WTC11 (cell line): ENCODE measurements at regions not wholly inside any gene's neighbourhood (a gene's known extent, or its start where the extent isn't known, plus 50 kb on each side); places are given as distances from the start of the nearest gene placed in this dataset.

Source experiments
- ATAC-seq: fragments of 200-7000 bp; cut with Tn5 transposase; 2 replicates; pipeline ENCODE4 v1.10.0; 2021; ENCODE audit warnings: mild to moderate bottlenecking, moderate library complexity
- CTCF ChIA-PET: fragments of 300-600 bp; sonication (Branson Sonifier 250); formaldehyde crosslinking; loops from one replicate; lab custom pipeline; 2021; ENCODE audit warnings: antibody characterized with exemption; lab: Charles Lee
- POLR2A ChIA-PET: fragments of 350-600 bp; sonication (Branson Sonifier 250); formaldehyde crosslinking; loops from one replicate; lab custom pipeline; 2021; ENCODE audit warnings: antibody characterized with exemption; lab: Charles Lee
- DNase-seq: peaks from one replicate; pipeline ENCODE4 v3.0.0; 2021; ENCODE audit warnings: low spot score
- H3K27ac Mint-ChIP-seq: 2 replicates; pipeline ENCODE4 v1.8.0; 2021; ENCODE audit warnings: mixed read lengths
- H3K27me3 Mint-ChIP-seq: 2 replicates; pipeline ENCODE4 v1.8.0; 2021; ENCODE audit warnings: low read depth, mild to moderate bottlenecking, moderate library complexity, mixed read lengths
- H3K36me3 Mint-ChIP-seq: 2 replicates; pipeline ENCODE4 v1.8.0; 2021; ENCODE audit warnings: mixed read lengths
- H3K4me1 Mint-ChIP-seq: 2 replicates; pipeline ENCODE4 v1.8.0; 2022; ENCODE audit warnings: mixed read lengths
- H3K4me3 Mint-ChIP-seq: 2 replicates; pipeline ENCODE4 v1.8.0; 2021; ENCODE audit warnings: mild to moderate bottlenecking, moderate library complexity, mixed read lengths
- H3K9me3 Mint-ChIP-seq: 2 replicates; pipeline ENCODE4 v1.8.0; 2021; ENCODE audit warnings: mixed read lengths
- ATF3 ChIP-seq: sonication (generic); formaldehyde crosslinking; conservative IDR thresholded peaks from 2 replicates; pipeline ENCODE4 v1.8.1; 2022; ENCODE audit warnings: mild to moderate bottlenecking, missing genetic modification reagents
- CBFB ChIP-seq: sonication (generic); formaldehyde crosslinking; IDR thresholded peaks from 2 replicates; pipeline ENCODE4 v1.8.1; 2022; ENCODE audit warnings: mild to moderate bottlenecking, low read depth, missing genetic modification reagents
- ELF4 ChIP-seq: sonication (generic); formaldehyde crosslinking; IDR thresholded peaks from 2 replicates; pipeline ENCODE4 v1.8.1; 2022; ENCODE audit warnings: low read depth, mild to moderate bottlenecking, moderate library complexity, missing genetic modification reagents
- EMX1 ChIP-seq: fragments of 250-450 bp; sonication (Bioruptor Pico); IDR thresholded peaks from 2 replicates; pipeline ENCODE4 v1.8.0; 2021; ENCODE audit warnings: mild to moderate bottlenecking
- FOXJ3 ChIP-seq: sonication (generic); formaldehyde crosslinking; IDR thresholded peaks from 2 replicates; pipeline ENCODE4 v1.9.0; 2021; ENCODE audit warnings: missing genetic modification reagents, mild to moderate bottlenecking, borderline replicate concordance
- FOXK1 ChIP-seq: sonication (generic); formaldehyde crosslinking; IDR thresholded peaks from 2 replicates; pipeline ENCODE4 v1.8.0; 2022; ENCODE audit warnings: mild to moderate bottlenecking, moderate library complexity, missing genetic modification reagents
- GRHL2 ChIP-seq: fragments of 250-450 bp; sonication (Bioruptor Pico); IDR thresholded peaks from 2 replicates; pipeline ENCODE4 v1.8.0; 2022; ENCODE audit warnings: mild to moderate bottlenecking, moderate library complexity; ENCODE audit not compliant: insufficient replicate concordance, severe bottlenecking
- GTF2I ChIP-seq: fragments of 250-450 bp; sonication (Bioruptor Pico); conservative IDR thresholded peaks from 2 replicates; pipeline ENCODE4 v1.4.0; 2021; ENCODE audit warnings: mild to moderate bottlenecking
- HMGA2 ChIP-seq: fragments of 250-450 bp; sonication (Bioruptor Pico); IDR thresholded peaks from 2 replicates; pipeline ENCODE4 v1.4.0; 2021; ENCODE audit warnings: mild to moderate bottlenecking, moderate library complexity
- JUN ChIP-seq: sonication (generic); formaldehyde crosslinking; IDR thresholded peaks from 2 replicates; pipeline ENCODE4 v1.8.0; 2023; ENCODE audit warnings: mild to moderate bottlenecking, missing genetic modification reagents
- MLX ChIP-seq: sonication (generic); formaldehyde crosslinking; IDR thresholded peaks from 2 replicates; pipeline ENCODE4 v1.8.1; 2023; ENCODE audit warnings: mild to moderate bottlenecking, missing genetic modification reagents, moderate library complexity
- PRRX2 ChIP-seq: fragments of 250-450 bp; sonication (Bioruptor Pico); IDR thresholded peaks from 2 replicates; pipeline ENCODE4 v1.8.0; 2021; ENCODE audit warnings: mild to moderate bottlenecking
- SMAD4 ChIP-seq: sonication (generic); formaldehyde crosslinking; IDR thresholded peaks from 2 replicates; pipeline ENCODE4 v1.8.0; 2022; ENCODE audit warnings: mild to moderate bottlenecking, missing genetic modification reagents
- SOX15 ChIP-seq: fragments of 250-450 bp; sonication (Bioruptor Pico); IDR thresholded peaks from 2 replicates; pipeline ENCODE4 v1.9.0; 2021; ENCODE audit warnings: mild to moderate bottlenecking
- USF1 ChIP-seq: sonication (generic); formaldehyde crosslinking; IDR thresholded peaks from 2 replicates; pipeline ENCODE4 v1.8.0; 2022; ENCODE audit warnings: mild to moderate bottlenecking, missing genetic modification reagents
- ZNF219 ChIP-seq: sonication (generic); formaldehyde crosslinking; IDR thresholded peaks from 2 replicates; pipeline ENCODE4 v1.8.0; 2023; ENCODE audit warnings: missing genetic modification reagents, mild to moderate bottlenecking, borderline replicate concordance
- ZNF263 ChIP-seq: sonication (generic); formaldehyde crosslinking; IDR thresholded peaks from 2 replicates; pipeline ENCODE4 v1.8.1; 2022; ENCODE audit warnings: low read depth, mild to moderate bottlenecking, moderate library complexity, missing genetic modification reagents
- ZNF396 ChIP-seq: fragments of 250-450 bp; sonication (Bioruptor Pico); IDR thresholded peaks from 2 replicates; pipeline ENCODE4 v1.8.0; 2021; ENCODE audit warnings: mild to moderate bottlenecking, moderate library complexity, borderline replicate concordance
- ZNF416 ChIP-seq: fragments of 250-450 bp; sonication (Bioruptor Pico); IDR thresholded peaks from 2 replicates; pipeline ENCODE4 v1.9.0; 2021; ENCODE audit warnings: mild to moderate bottlenecking, inconsistent platforms
- ZNF423 ChIP-seq: fragments of 250-450 bp; sonication (Bioruptor Pico); IDR thresholded peaks from 2 replicates; pipeline ENCODE4 v2.1.2; 2022; ENCODE audit warnings: mild to moderate bottlenecking, moderate library complexity
- ZNF671 ChIP-seq: fragments of 250-450 bp; sonication (Bioruptor Pico); IDR thresholded peaks from 2 replicates; pipeline ENCODE4 v1.8.0; 2021; ENCODE audit warnings: mild to moderate bottlenecking
- TF ChIP-seq, protein P1 (sequence below): sonication (generic); formaldehyde crosslinking; IDR thresholded peaks from 2 replicates; pipeline ENCODE4 v1.8.1; 2022; ENCODE audit warnings: mild to moderate bottlenecking, missing genetic modification reagents, moderate library complexity, borderline replicate concordance
- TF ChIP-seq, protein P2 (sequence below): sonication (generic); formaldehyde crosslinking; IDR thresholded peaks from 2 replicates; pipeline ENCODE4 v1.8.1; 2023; ENCODE audit warnings: mild to moderate bottlenecking, moderate library complexity, missing genetic modification reagents
- TF ChIP-seq, protein P3 (sequence below): sonication (generic); formaldehyde crosslinking; IDR thresholded peaks from 2 replicates; pipeline ENCODE4 v1.8.1; 2023; ENCODE audit warnings: mild to moderate bottlenecking, missing genetic modification reagents

DNA sequence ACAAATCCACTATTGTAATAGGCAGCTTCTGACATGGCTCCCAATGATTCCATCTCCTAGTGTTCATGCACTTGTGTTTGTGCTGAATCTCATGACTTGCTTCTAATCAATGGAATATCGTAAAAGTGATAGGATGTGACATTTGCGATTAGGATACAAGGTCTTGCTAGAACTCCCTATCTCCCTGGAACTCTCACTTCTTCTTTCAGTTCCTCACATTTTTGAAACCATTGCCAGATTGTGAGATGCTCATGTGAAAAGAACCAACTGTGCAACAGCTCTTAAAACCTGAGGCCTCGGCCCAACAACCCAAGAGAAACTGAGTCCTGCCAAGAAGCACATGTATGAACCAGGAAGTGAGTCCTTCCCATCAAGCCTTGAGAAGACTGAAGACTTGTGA lies 226.9 kb upstream of the DTNA start (continued):
- no peak for TF ChIP-seq CBFB
- no peak for TF ChIP-seq ATF3

DNA sequence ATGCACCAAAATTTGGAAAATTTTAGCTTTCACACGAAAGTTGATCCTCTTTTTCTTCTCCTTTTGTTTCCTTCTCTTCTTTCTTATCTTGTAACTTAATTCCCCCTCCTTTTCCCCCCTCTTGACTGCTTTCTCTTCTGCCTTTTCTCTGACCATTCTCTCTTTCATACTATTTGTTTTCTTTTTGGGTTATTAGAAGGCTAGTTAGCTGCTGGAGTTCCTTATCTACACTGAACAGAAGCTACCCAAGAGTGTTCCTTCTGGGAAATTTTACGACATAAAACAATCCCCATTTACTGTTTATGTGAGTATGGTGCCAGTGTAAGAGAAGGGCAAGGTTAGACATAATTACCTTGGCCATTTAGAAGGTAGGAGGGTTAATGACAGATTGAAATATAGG lies 218.4 kb upstream of the DTNA start:
- CTCF ChIA-PET, result no interaction called here
- peak overlapping the region; percentile 14; the same call in 1 of the 2 replicates for H3K27ac Mint-ChIP-seq
- no peaks in the 10 kb centered on the region for H3K9me3 Mint-ChIP-seq
- POLR2A ChIA-PET, result no interaction called here
- ATAC-seq, result no peak
- no peak for TF ChIP-seq JUN (CRISPR knock-in tag)
- TF ChIP-seq ZNF219 (CRISPR knock-in tag), result no peak
- TF ChIP-seq PRRX2, result no peak
- TF ChIP-seq, all 79 proteins: peak for 0
- Mint-ChIP-seq H3K27me3 (peaks cover 9% of the 10 kb centered on the region; the same call in 1 of the 2 replicates), H3K4me1 (peaks cover 68% of the 10 kb centered on the region), H3K36me3 (no peaks in the 10 kb centered on the region), H3K4me3 (no peak overlapping the region)
- no peak for DNase-seq

- Mint-ChIP-seq H3K27me3 (peaks cover 9% of the 10 kb centered on the region; the same call in 1 of the 2 replicates), H3K36me3 (no peaks in the 10 kb centered on the region), H3K9me3 (no peaks in the 10 kb centered on the region), H3K27ac (peak overlapping the region; percentile 94), H3K4me1 (peaks cover 64% of the 10 kb centered on the region), H3K4me3 (peak overlapping the region; percentile 81)
- TF ChIP-seq, protein P1, sequence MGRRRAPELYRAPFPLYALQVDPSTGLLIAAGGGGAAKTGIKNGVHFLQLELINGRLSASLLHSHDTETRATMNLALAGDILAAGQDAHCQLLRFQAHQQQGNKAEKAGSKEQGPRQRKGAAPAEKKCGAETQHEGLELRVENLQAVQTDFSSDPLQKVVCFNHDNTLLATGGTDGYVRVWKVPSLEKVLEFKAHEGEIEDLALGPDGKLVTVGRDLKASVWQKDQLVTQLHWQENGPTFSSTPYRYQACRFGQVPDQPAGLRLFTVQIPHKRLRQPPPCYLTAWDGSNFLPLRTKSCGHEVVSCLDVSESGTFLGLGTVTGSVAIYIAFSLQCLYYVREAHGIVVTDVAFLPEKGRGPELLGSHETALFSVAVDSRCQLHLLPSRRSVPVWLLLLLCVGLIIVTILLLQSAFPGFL (CRISPR knock-in tag), result no peak
- no peak for TF ChIP-seq ZNF396
- no peak for TF ChIP-seq FOXJ3
- ATAC-seq (no peak), DNase-seq (no peak)
- ChIA-PET CTCF (interaction anchor here (0.7 kb wide), 1 partner anchor 169 kb away, joined by 3 read pairs; no protein-coding TSS in a partner anchor), POLR2A (no interaction called here)
Observed at GRCh38 chr18:34492652-34493051, 217.4 kb upstream of the DTNA start.

DNA sequence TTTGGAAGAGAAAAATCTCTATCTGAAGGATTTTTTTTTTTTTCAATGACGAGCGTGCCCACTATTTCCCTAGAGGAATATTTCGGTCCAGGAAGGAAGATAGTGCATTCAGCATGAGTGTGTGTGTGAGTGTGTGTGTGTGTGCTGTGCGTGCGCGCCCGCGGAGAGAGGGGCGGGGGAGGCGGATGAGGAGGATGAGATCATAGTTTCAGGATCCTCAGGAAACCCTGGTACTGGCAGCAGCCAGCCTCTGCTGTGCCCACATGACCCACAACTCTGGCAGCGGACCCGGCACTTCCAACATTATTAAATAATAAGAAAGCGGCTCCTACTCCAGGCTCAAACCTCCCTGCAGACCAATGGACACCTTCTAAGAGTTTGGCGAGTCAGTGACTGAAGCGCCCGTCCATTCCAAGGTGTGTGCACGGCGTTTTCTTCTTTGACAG lies 217.0 kb upstream of the DTNA start:
- H3K27ac Mint-ChIP-seq, result peak overlapping the region; percentile 94
- peak; percentile 61 for DNase-seq
- ChIA-PET POLR2A (no interaction called here), CTCF (no interaction called here)
- H3K27me3 Mint-ChIP-seq, result peaks cover 9% of the 10 kb centered on the region; the same call in 1 of the 2 replicates
- H3K36me3 Mint-ChIP-seq, result no peaks in the 10 kb centered on the region
- no peaks in the 10 kb centered on the region for H3K9me3 Mint-ChIP-seq
- H3K4me1 Mint-ChIP-seq, result peaks cover 60% of the 10 kb centered on the region
- peak; percentile 67 for ATAC-seq
- peak overlapping the region; percentile 81 for H3K4me3 Mint-ChIP-seq
- TF ChIP-seq, protein P2, sequence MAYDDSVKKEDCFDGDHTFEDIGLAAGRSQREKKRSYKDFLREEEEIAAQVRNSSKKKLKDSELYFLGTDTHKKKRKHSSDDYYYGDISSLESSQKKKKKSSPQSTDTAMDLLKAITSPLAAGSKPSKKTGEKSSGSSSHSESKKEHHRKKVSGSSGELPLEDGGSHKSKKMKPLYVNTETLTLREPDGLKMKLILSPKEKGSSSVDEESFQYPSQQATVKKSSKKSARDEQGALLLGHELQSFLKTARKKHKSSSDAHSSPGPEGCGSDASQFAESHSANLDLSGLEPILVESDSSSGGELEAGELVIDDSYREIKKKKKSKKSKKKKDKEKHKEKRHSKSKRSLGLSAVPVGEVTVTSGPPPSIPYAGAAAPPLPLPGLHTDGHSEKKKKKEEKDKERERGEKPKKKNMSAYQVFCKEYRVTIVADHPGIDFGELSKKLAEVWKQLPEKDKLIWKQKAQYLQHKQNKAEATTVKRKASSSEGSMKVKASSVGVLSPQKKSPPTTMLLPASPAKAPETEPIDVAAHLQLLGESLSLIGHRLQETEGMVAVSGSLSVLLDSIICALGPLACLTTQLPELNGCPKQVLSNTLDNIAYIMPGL (CRISPR knock-in tag), result no peak
- TF ChIP-seq ZNF263 (CRISPR knock-in tag), result no peak
- no peak for TF ChIP-seq MLX (CRISPR knock-in tag)
- no peak for TF ChIP-seq ZNF416 (CRISPR knock-in tag)
- TF ChIP-seq ELF4 (CRISPR knock-in tag), result no peak
- no peak for TF ChIP-seq PRRX2
- TF ChIP-seq SMAD4 (CRISPR knock-in tag), result no peak
- no peak for TF ChIP-seq FOXK1 (CRISPR knock-in tag)
- no peak for TF ChIP-seq GRHL2 (CRISPR knock-in tag)
- peak; percentile 18; the same call in 1 of the 2 replicates for TF ChIP-seq USF1 (CRISPR knock-in tag)
- no peak for TF ChIP-seq EMX1 (CRISPR knock-in tag)
- no peak for TF ChIP-seq HMGA2
- TF ChIP-seq ZNF671, result no peak
- no peak for TF ChIP-seq GTF2I (CRISPR knock-in tag)
- TF ChIP-seq JUN (CRISPR knock-in tag), result 0 out of 2 replicates have a peak, but pooled peaks have one; percentile 37
- TF ChIP-seq, protein P3, sequence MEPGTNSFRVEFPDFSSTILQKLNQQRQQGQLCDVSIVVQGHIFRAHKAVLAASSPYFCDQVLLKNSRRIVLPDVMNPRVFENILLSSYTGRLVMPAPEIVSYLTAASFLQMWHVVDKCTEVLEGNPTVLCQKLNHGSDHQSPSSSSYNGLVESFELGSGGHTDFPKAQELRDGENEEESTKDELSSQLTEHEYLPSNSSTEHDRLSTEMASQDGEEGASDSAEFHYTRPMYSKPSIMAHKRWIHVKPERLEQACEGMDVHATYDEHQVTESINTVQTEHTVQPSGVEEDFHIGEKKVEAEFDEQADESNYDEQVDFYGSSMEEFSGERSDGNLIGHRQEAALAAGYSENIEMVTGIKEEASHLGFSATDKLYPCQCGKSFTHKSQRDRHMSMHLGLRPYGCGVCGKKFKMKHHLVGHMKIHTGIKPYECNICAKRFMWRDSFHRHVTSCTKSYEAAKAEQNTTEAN, result peak; percentile 79
- no peak for TF ChIP-seq SOX15 (CRISPR knock-in tag)
- no peak for TF ChIP-seq ZNF423
